HG02970 (cell line): ENCODE measurements at regions not wholly inside any gene's neighbourhood (a gene's known extent, or its start where the extent isn't known, plus 50 kb on each side); places are given as distances from the start of the nearest gene placed in this dataset.
"Not testable (repeated sequence)": the region's sequence is repeated elsewhere in the genome, so short reads cannot be mapped to it uniquely, and the experiment has no call there.

Experiments
- ATAC-seq: cut with Tn5 transposase; IDR thresholded peaks from one replicate; pipeline ENCODE4 v1.9.1; 2021; ENCODE audit warnings: mild to moderate bottlenecking, moderate library complexity, moderate number of reproducible peaks; ENCODE audit not compliant: unreplicated experiment, low FRiP score

DNA sequence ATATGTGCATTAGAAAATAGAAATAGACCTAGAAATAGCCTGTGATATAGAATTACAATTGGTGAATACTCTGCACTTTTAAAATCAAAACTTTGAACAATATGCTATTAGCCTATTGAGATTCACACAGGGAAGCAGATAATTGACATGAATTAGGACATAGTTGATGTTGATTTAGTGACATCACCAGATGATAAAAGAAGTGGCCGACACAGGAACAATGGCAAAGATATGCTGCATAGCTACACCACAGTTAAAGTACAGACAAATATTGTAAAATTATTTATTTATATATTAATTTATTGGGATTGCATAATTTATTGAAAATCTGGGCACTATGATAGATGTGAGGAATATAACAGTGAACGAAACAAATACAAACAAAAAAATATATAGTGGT, 261.5 kb upstream of the CCNH start:
- ATAC-seq = no peak

DNA sequence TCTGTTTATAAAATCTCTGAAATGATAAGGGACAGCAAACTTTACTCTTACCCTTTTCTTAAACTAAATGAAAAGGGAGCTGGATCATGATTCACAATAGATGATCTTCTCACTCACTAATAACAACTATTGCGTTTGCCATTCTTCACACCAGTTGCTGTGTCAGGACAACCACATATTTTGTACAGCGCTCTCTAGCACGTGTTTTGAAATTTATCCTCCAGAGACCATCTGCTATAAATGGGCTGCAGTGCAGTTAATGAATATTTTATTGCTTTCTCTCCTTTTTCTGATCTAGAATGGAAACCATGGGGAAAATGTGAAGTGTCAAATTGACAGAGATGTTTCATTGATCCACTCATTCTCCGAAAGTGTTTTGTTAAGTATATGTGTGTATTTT, 258.4 kb upstream of the CCNH start:
- ATAC-seq = no peak

DNA sequence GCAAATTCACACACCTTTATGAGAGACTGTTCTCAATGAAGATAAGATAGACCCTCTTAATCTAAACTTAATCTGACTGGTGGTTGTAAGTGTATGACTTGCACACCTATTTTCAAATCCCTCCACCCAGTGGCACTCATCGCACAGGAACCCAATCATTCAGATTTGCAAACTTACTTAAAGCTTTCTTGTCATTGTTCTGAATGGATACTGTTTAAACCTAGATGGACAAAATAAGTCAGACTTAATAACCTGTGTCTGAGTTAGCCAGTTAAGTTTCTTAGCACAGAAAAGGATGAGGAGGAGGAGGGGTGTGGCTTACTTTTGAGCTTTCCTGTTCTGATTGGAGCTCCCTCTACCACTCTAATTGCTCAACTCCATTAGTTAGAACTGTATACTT, 252.4 kb upstream of the CCNH start:
- ATAC-seq = no peak

DNA sequence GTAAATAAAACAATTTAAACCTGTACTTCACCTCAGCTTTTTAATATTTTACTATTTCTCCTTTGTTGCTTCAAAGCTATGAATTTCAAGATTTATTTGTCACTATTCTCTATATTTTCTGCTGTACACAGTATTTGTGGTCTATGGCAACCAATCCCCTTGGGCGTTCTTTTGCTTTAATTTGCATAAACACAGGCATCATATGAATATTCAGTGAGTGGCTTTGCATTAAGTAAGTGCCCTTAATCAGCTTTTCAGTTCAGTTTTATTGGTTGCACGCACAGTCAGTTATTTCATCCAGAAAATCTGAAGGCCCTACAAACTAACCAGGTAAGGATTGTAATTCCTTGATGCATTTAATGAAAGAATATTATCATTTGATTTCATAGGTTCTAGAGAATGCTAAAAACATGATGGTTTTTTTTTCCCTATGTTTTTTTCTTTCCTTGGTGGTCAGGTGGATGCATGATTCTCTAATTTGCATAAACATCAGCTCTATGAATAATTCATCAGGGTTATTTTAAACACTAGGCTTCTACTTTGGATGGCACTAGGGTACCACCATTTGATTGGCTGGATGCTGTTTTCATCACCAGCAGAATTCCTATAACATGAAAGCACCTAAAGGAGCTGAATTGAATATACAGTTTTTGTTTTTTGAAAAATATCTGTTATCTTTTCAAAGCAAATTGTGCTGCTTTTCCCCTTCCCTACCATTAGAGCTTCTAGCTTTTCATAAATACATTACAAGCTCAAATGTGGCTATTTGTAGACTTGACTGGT, 249.2 kb upstream of the CCNH start:
- no peak for ATAC-seq

DNA sequence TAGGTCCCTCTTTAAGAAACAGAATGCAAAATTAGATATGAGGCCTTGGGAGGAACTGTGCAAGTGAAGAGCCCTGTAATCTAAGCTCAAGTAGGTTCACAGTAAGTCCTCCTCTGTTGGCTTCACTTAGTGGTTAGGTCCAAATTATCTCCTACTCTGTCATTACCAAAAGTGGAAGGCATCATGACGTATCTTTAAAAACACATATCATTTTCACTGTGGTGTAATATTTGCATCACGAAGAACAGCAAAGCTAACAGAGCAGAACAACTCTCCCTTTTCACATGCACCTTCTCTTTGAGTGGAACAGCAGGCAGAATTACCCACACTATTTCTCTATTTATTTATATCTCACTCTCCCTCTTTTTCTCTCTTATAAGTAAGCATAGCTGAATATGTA, 240.5 kb upstream of the CCNH start:
- ATAC-seq = no peak

DNA sequence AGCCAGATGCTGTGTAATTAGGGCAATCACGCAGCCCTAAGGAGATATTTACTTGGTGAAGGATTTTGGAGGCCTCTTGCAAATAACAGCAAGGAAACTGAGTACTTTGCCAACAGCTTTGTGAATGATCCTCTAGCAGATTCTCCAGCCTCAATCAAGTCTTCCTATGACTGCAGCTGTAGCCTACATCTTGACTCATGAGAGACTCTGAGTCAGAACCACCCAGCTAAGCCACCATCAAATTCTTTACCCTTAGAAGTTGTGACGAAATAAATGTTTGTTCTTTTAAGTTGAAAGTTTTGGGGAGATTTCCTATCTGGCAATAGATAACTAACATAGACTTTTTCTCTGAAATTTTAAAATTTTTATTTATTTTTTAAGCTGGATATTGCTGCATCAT, 237.6 kb upstream of the CCNH start:
- no peak for ATAC-seq

DNA sequence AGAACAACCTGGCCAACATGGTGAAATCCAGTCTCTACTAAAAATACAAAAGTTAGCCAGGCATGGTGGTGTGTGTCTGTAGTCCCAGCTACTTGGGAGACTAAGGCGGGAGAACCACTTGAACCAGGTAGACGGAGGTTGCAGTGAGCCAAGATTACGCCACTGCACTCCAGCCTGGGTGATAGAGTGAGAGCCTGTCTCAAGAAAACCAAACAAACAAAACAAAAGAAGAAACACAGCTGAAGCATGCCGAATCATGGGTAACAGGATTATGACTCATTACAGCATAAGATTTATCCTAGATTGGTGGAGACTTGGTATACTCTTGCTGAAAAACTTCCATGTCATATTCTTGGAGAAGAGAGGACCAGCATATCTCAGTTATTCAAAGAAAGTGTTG, 236.7 kb upstream of the CCNH start:
- no peak for ATAC-seq

DNA sequence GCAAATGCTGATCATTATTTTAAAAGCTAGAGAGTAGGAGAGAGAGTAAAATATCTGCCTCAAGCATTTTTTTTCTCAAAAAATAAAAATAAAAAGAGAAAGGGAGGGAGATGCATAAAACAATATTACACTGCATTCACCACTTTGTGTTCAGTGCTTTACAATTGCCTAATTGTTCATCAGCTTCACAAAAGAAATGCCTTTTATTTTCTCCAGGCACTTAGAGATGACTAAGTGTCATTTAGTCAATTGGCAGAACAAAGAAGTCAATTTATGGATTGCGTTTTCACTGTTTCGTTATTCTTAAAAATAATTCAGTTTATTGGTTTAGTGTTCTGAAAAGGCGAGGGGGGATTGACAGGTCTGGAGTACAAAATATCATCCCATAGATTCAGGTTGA, 232.5 kb upstream of the CCNH start:
- no peak for ATAC-seq

DNA sequence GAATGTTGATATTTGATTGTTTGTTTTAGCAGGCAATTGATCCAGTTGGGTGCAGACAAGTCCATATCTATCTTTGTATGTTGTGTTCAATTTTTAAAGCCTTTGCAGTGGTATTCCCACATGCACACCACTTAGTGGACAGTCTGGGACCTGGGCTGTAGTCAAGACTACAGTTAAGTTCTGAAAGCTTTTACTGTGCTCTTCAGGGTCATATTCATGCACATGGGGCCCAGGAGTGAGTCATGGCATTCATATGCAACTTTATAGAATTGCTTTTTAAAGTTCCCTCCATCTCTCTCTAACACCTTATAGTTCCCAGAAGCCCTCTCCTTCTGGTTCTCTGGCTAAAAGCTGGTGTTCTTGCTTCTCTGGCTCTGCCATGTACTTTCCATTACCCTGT, 228.2 kb upstream of the CCNH start:
- no peak for ATAC-seq

DNA sequence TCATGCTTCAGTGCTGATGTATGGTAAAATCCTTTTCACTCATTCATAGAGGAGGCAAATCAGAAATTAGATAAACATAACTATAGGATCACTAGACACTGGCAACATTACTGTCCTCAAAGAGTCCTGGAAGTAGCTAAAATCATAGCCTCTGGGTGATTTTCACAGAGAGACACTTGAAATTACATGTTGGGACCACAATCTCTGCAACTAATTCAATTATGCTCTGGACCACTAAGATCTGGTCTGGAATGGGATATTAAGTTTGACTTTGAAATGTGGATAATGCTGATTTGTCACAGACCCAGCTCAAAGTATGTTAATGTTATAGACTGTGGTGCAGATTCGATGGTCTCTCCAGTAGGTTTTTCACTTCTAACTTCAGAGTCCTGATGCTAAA, 214.6 kb upstream of the CCNH start:
- no peak for ATAC-seq

DNA sequence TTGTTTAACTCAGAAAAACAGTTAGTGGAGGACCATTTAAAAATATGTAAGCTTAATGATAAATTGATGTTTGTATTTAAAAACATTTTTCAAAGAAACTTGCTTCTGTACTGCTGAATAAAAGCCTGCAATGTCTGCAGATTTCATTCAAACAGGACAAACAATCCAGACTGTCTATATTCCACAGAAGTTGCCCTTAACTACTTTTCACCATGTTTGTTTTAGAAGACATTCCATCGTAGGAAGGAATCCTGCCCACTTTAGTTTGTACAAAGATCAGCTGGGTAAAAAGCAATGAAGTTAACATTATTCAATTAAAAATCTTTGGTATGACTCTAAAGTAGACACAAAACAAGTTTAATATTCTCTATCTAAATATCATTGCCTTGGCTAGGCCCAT, 195.7 kb upstream of the CCNH start:
- no peak for ATAC-seq

DNA sequence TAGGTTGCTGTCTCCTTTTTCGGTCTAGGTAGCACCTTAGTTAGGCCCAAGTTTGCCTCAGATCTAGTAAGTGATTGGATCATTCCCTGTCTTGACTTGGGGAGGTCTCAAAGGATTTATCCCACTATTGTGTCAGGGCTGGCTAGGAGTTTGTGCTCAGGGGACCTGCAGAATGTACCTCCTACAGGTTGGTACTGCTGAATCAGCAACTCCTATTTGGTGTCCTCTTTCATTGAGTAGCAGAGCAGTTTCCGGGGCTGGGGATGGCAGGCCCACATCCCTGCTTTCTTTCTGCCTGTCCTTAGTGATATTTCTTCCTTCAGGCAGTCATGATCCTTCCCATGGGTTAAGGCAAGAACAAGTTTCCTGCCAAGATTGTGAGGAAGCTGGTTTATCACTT, 192.9 kb upstream of the CCNH start:
- no peak for ATAC-seq

DNA sequence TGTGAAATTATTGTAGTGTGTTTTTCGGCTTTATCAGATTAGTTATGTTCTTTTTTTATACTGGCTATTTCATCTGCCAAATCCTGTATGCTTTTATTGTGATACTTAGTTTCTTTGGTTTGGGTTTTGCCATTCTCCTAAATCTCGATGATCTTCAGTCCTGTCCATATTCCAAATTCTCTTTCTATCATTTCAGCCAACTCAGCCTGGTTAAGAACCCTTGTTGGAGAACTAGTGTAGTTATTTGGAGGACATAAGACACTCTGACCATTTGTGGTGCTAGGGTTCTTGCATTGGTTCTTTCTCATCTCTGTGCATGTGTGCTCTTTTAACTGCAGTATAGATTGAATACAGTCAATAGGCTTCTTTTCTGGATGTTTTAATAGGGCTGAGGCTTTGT, 187.0 kb upstream of the CCNH start:
- no peak for ATAC-seq

DNA sequence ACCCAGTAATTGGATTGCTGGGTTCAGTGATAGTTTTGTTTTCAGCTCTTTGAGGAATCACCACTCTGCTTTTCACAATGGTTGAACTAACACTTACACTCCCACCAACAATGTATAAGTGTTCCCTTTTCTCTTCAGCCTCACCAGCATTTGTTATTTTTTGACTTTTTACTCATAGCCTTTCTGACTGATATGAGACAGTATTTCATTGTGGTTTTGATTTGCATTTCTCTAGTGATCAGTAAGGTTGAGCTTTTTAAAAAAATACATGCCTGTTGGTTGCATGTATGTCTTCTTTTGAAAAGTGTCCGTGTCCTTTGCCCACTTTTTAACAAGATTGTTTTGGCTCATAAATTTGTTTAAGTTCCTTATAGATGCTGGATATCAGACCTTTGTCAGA, 185.7 kb upstream of the CCNH start:
- no peak for ATAC-seq

DNA sequence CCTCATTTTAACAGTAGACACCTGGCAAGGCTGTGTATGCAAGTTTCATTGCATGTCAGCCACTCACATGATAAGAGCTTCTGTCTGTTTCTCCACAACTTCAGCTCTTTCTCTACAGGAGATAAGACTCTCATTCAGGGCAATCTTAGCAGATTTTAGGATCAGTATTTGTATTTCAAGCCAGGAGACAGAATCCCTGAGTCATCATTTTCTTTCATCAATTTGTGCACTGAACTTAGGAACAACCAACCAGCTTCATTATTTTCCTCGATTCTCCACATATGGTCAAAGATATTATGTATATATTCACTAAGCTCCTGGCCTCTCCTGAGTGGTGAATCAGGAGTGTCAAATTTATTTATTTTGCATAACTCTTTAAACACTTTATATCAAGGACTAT, 181.8 kb upstream of the CCNH start:
- ATAC-seq = no peak

DNA sequence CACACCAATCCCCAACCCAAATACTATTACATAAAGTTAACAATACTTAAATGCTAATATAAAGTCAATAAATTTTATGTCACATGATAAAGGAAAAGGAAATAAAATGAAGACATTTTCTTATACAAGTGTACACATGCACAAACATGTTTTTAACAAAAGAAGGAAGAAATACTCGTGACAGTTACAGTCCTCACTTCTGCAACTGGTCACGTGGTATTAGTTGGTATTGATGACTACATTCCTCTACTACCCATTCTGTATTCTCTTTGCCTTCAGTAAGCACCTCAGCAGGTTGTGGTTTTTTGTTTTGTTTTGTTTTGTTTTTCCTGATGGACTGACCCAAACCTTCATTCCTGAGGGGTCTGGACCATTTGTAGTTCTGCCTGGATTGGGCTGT, 176.9 kb upstream of the CCNH start:
- ATAC-seq = no peak

DNA sequence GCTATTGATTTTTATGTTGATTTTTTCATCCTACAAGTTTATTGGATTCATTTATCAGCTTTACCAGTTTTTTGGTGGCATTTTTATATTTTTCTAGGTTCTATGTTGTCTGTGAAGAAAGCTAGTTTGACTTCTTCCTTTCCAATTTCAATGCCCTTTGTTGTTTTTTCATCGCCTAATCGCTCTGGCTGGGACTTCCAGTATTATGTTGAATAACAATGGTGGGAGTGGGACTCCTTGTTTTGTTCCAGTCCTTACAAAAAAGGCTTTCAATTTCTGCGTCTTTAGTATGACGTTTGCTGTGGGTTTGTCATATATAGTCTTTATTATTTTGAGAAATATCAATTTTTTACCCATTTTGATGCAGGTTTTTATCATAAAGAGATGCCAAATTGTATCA, 175.6 kb upstream of the CCNH start:
- ATAC-seq = no peak

DNA sequence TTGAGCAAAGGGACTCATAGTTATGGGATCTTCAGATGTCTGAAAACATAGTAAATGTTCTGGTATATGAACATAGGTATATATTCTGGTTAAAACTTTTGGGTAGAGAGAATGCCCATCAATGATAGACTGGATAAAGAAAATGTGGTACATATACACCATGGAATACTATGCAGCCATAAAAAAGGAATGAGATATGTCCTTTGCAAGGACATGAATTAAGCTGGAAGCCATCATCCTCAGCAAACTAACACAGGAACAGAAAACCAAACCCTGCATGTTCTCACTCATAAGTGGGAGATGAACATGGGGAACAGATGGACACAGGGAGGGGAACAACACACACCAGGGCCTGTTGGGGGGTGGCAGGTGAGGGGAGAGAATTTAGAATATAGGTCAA, 171.0 kb upstream of the CCNH start:
- not testable (repeated sequence) for ATAC-seq

DNA sequence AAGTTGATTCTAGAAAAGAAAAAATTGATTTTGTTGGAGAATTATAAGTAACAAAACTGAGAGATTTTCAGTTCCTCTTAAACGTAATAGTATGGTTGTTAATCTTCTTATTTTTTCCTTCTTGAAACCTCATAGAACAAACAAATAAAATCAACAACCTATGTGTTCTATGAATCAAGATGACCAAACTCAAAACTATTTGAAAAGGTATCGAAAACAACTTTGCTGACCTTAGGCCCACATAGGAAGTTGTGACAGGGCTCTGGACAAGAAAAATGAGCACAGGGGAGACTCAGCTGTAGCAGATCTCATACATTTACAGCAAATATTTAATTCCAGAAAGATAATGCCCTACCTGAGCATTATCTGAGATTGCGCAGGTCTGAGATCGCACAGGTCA, 169.4 kb upstream of the CCNH start:
- no peak for ATAC-seq

DNA sequence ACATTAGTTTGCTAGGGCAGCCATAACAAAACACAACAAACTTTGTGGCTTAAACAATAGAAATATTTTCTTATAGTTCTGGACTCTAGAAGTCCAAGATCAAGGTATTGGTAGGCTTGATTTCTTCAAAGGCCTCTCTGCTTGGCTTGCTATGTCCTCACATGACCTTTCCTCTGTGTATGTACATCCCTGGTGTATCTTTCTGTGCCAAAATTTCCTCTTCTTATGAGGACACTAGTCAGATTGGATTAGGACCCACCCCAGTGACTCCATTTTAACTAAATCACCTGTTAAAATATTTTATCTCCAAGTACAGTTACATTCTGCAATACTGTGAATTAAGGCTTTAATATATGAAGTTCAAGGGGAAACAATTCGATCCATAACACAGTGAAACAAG, 168.9 kb upstream of the CCNH start:
- no peak for ATAC-seq

DNA sequence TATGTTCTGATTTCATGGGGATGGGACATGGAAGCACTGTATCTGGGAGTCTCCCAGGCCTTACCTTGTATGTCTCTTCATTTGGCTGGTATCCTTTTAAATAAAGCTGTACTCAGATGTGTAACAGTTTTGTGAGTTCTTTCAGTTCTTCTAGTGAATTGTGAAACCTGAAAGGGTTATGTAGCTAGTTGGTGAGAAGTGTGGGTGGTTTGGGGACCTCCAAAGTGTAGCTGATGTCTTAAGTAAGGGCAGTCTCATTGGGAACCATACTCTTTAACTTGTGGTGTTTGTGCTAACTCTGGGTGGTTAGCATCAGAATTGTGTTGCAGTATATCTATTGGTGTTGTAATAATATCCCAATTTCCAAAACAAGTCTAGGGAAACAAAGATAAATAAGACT, 166.9 kb upstream of the CCNH start:
- no peak for ATAC-seq

DNA sequence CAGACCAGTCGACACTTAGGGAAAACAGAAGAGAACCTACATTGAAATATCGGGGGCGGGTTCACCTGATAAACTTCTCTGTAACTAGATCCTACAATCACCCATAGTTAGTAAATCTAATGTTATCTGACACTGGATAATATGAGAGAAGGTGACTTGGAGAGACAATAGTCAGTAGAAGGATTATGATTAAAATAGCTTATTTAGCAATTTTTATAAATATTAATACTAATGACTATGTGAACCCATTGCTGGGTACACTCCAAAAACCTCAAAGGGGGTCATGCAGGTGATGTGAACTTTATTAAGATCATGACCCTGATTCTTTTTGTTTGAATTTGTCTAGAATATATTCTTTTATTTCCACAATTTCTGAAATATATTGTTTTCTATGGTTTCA, 164.1 kb upstream of the CCNH start:
- ATAC-seq = no peak

DNA sequence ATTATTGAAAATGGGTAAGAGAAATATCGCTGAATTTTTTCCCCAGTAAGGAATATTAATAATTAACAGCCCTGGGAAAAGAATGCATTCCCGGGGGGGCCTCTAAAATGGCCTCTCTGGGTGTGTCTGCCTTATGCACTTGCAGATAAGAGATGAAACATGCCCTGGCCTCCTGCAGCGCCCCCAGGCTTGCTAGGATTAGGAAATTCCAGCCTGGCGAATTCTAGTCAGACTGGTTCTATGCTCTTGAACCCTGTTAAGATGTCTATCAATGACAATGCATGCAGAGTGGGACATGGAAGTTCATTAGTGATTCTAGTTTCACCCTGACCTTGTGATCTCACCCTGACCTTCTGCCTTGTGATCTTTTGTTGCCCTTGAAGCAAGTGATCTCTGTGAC, 163.6 kb upstream of the CCNH start:
- ATAC-seq = not testable (repeated sequence)
